ENCODE measurements at regions not wholly inside any gene's neighbourhood (a gene's known extent, or its start where the extent isn't known, plus 50 kb on each side); places are given as distances from the start of the nearest gene placed in this dataset.
"Not testable (repeated sequence)": the region's sequence is repeated elsewhere in the genome, so short reads cannot be mapped to it uniquely, and the experiment has no call there.

DNA sequence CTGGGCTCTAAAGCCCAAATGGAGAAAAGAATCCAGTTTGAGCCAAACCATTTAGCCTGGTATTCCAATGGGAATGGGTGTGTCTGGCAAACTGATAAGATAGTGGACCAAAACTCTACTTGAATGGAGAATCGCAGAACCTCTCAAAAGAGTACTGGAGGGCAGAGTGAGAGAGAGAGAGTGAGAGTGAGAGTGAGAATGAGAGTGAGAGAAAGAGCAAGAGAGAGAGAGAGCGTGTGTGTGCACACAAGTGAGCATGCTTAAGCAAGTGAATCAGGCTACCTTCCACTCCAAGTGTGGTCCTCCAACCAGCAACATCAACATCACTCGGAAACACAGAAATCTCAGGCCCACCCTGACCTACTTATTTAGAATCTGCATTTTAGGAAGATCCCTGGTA lies 58.8 kb downstream of the UQCRFS1 start:
- no peak for DNase-seq (ENCODE audit: low read depth)

GRCh38 chr19:29145756-29146155 lies 67.2 kb downstream of the UQCRFS1 start:
- DNase-seq (ENCODE audit: low read depth): no peak

DNA sequence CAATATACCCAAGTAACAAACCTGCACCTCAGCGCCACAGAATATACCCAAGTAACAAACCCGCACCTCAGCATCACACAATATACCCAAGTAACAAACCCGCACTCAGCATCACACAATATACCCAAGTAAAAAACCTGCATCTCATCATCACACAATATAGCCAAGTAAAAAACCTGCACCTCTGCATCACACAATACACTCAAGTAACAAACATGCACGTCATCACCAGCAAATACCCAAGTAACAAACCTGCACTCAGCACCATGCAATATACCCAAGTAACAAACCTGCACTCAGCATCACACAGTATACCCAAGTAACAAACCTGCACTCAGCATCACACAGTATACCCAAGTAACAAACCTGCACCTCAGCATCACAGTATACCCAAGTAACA lies 69.8 kb downstream of the UQCRFS1 start:
- no peak for DNase-seq (ENCODE audit: low read depth)

- DNase-seq (ENCODE audit: low read depth): no peak
Observed at GRCh38 chr19:29139227-29139626, 73.7 kb downstream of the UQCRFS1 start.

DNA sequence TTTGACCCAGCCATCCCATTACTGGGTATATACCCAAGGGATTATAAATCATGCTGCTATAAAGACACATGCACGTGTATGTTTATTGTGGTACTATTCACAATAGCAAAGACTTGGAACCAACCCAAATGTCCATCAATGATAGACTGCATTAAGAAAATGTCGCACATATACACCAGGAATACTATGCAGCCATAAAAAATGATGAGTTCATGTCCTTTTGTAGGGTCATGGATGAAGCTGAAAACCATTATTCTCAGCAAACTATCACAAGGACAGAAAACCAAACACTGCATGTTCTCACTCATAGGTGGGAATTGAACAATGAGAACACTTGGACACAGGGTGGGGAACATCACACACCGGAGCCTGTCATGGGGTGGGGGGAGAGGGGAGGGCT lies 74.7 kb downstream of the UQCRFS1 start:
- DNase-seq (ENCODE audit: low read depth): not testable (repeated sequence)

DNA sequence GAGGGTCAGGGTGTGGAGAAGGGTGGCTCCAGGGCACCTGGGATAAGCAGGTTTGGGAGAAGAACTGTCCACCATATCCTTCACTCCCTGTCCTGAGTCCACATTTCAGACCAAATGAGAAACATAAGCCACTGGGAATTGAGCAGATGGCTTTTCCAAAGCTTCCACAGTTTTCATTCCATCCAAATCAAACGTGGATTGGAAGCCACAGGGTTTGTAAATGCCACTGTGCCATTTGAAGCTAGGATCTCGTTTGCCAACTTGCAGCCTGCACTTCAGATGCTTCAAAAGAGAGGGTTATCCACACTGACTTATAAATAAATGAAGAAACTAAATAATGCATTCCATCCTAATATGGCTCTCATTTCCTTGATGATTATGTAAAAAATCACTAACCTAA lies 81.5 kb downstream of the UQCRFS1 start:
- no peak for DNase-seq (ENCODE audit: low read depth)

DNA sequence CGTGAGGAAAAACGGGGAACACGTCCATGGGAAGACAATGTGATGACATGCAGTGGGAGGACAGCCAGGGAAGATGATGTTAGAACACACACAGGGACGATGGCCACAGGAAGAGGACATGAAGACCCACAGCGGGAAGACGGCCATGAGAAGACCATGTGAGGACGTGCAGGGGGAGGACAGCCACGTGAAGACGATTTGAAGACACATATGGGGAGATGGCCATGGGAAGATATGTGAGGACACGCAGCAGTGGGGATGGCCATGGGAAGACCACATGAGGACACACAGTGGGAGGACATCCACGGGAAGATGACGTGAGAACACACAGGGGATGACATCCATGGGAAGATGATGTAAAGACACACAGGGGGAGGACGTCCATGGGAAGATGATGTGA lies 83.8 kb downstream of the UQCRFS1 start:
- DNase-seq (ENCODE audit: low read depth): no peak

GRCh38 chr19:29128203-29128602 lies 84.7 kb downstream of the UQCRFS1 start:
- no peak for DNase-seq (ENCODE audit: low read depth)

GRCh38 chr19:29122185-29122584 lies 90.8 kb downstream of the UQCRFS1 start:
- DNase-seq (ENCODE audit: low read depth): no peak

DNA sequence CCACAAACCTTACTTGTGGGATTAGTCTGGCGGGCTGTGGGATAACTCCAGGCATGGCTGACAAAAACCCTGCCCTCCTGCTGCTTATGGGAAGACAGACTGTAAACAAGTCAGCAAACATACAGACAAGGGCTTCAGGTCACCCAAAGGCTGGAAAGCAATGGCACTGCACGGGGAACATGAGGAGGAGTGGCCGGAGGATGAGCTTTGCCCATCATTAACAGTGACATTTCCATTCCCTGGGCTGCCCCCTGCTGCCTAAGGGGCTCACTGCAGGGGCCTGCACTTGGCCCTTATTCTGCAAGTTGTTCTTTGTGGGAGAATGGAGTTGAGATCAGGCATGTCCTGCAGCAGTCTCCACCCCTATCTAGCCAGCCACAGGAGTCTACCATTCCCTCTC lies 91.3 kb downstream of the UQCRFS1 start:
- DNase-seq (ENCODE audit: low read depth): peak; percentile 9

- DNase-seq (ENCODE audit: low read depth): no peak
Observed at GRCh38 chr19:29120466-29120865, 92.5 kb downstream of the UQCRFS1 start.

GRCh38 chr19:29119590-29119989 lies 93.4 kb downstream of the UQCRFS1 start:
- peak; percentile 6 for DNase-seq (ENCODE audit: low read depth)

DNA sequence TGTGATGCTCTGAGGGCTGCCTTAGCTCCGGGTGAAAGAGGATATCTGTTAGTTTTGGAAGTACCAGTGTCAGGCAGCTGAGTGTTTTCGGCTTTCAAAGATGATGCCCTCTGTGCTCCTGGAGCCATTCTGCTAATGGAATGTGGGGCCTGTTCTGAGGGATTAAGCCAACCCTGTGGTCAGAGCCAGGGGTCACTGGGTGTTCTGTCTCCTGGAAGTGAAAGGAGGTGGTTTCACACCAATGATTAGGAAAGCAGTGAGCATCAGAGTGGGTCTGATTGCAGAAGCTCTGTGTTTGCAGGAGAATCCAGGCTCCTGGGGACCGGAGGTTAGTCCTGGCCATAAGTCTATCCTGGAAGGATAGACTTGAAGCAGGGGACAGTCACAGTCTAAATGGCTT lies 94.6 kb downstream of the UQCRFS1 start:
- DNase-seq (ENCODE audit: low read depth): no peak

DNA sequence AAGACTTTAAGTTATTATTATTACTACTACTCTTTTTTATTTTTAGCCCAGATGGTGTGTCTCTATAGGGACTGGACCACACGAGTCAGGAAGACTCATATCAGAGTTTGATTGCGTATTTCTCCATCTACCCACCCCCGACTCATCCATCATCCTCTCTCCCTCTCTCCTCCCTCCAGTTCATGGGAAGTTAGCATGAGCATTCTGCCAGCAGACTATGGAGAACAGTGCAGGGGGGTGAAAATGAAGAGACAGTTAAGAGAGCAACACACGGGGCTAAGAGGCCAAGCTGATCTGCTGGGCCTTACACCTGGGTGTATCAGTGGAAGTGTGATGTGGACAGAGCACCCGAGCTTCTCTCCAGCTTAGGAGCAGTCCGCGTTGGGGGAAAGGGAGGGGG lies 95.0 kb downstream of the UQCRFS1 start:
- no peak for DNase-seq (ENCODE audit: low read depth)

GRCh38 chr19:29115181-29115580 lies 97.8 kb downstream of the UQCRFS1 start:
- DNase-seq (ENCODE audit: low read depth): no peak

DNA sequence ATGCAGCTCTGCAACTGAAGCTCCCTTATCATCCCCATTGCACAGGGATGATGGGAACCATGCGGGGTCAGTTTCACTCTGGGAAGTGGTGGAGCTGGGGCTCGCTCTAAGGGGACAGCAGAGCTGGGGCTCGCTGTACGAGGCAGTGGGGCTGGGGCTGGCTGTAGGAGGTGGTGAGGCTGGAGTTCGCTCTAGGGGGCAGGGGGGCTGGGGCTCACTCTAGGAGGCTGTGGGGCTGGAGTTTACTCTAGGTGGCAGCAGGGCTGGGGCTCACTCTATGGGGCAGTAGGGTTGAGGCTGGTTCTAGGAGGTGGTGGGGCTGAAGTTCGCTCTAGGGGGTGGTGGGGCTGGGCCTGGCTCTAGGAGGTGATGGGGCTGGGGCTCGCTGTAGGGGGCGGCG lies 99.1 kb downstream of the UQCRFS1 start:
- no peak for DNase-seq (ENCODE audit: low read depth)

GRCh38 chr19:29111576-29111975 lies 101.4 kb downstream of the UQCRFS1 start:
- no peak for DNase-seq (ENCODE audit: low read depth)

DNA sequence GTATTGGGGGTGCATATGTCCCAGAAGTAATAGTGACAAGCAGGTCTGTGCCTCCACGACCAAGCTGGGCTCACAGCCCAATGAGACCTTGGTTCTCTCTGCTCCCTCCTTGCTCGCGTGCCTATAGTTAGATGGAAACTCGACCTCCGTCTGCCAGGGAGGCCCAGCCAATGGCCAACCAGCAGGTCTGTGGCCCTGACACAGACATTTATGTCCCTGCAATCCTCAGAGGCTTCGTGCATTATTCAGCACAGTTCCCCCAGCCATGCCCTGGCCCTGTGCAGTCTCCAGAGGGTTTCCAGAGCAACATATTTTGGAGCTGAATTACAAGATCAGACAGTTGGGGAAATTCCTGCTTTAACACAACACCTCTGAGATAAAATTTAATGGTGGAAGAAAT lies 105.1 kb downstream of the UQCRFS1 start:
- no peak for DNase-seq (ENCODE audit: low read depth)

- no peak for DNase-seq (ENCODE audit: low read depth)
Observed at GRCh38 chr19:29106346-29106885, 106.5 kb downstream of the UQCRFS1 start.

DNA sequence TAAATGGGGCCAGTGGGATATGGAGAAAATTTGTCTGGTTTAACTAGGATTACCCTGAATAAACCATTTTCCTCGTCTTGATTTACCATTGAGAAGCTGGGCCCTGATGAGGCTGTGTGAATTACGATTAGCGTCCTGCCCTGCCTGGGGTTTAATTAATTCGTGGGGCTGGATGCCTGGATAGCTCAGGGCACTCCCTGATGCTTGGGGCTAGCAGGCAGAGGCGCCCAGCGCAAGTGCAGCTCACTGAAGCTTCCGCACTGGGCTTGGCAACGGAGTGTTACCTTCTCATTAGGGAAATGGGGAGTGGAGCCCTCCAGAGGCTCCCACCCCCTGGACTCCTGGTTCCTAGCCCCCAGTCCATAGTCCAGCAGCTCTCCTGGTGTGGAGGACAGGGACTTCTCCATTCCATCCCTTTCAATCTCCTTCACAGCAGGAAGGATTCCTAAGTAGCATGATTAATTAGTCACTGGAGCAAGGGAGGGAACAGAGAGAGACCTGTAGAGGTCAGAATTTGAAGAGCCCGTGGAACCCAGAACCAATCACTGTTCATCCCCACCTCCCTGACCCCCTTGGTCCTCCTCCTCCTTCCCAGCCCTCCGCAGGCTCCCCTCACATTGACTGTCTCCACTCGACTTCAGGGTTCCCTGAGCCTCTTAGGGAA lies 107.2 kb downstream of the UQCRFS1 start:
- DNase-seq (ENCODE audit: low read depth): no peak

- DNase-seq (ENCODE audit: low read depth): no peak
Observed at GRCh38 chr19:29104605-29105241, 108.2 kb downstream of the UQCRFS1 start.

- DNase-seq (ENCODE audit: low read depth): peak; percentile 83
Observed at GRCh38 chr19:29098863-29099481, 114.0 kb downstream of the UQCRFS1 start.

GRCh38 chr19:29098091-29098490 lies 114.9 kb downstream of the UQCRFS1 start:
- no peak for DNase-seq (ENCODE audit: low read depth)

Measured in ELR (cell line).